ENCODE measurements at regions not wholly inside any gene's neighbourhood (a gene's known extent, or its start where the extent isn't known, plus 50 kb on each side); places are given as distances from the start of the nearest gene placed in this dataset.
A peak's percentile ranks its signal among the peaks of the same experiment; 100 is the strongest.

DNA sequence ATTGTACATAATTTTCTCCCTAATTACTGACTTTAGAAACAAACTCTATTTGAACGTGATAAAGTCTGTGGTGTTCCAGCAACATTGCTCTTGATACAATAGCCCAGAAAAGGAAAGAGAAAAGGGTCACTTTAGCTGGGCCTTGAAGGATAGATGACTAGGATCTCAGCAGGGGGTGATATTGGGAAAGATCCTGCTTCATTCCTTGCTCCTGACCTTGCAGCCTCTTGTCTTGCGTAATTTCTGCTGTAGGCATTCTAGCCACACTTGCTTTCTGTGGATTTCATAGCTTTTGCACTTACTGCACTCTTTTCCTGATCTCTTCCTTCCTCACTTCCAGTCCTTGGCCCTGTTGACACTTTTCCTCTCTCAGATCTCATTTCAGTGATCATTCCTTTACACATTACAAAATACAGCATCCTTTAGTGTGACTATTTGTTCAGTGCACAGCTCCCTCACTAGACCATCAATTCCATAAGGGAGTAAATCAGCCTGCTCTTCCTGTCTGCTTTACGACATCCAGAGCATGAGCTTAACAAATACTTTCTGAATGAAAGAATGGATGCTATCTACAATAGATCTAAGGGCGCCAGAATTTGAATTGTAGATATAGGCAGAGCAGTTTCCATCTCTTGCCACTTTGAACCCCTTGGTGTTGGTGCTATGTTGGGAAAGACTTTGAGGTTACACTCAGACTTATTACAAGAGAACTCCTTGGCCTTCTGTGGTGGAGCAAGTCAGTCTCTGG lies 559.6 kb upstream of the MDFIC2 start:
- no peak for TF ChIP-seq CHD2 (IDR thresholded peaks at IDR 0.05; ENCODE audit: low read length, partially characterized antibody)
- TF ChIP-seq, protein P1, sequence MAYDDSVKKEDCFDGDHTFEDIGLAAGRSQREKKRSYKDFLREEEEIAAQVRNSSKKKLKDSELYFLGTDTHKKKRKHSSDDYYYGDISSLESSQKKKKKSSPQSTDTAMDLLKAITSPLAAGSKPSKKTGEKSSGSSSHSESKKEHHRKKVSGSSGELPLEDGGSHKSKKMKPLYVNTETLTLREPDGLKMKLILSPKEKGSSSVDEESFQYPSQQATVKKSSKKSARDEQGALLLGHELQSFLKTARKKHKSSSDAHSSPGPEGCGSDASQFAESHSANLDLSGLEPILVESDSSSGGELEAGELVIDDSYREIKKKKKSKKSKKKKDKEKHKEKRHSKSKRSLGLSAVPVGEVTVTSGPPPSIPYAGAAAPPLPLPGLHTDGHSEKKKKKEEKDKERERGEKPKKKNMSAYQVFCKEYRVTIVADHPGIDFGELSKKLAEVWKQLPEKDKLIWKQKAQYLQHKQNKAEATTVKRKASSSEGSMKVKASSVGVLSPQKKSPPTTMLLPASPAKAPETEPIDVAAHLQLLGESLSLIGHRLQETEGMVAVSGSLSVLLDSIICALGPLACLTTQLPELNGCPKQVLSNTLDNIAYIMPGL (CRISPR knock-in tag; IDR thresholded peaks at IDR 0.05; ENCODE audit: borderline replicate concordance) = no peak
- TF ChIP-seq JUN (IDR thresholded peaks at IDR 0.05) = 0 out of 5 replicates have a peak, but pooled peaks of 1 of the 2 experiments have one; percentile 36
- no peak for TF ChIP-seq CTCF (IDR thresholded peaks at IDR 0.05)
- no peak for TF ChIP-seq MAX (IDR thresholded peaks at IDR 0.05)
- no peak for TF ChIP-seq ESRRA (IDR thresholded peaks at IDR 0.05; ENCODE audit: borderline replicate concordance, low read length)
- no peak for TF ChIP-seq PBX3 (IDR thresholded peaks at IDR 0.05)
- peak; percentile 33 to 36; a peak in 1 of 5 replicates for TF ChIP-seq EP300 (IDR thresholded peaks at IDR 0.05)
- TF ChIP-seq MAZ (IDR thresholded peaks at IDR 0.05; ENCODE audit: borderline replicate concordance, low read depth, low read length) = no peak
- no peak for TF ChIP-seq NFE2L2 (conservative IDR thresholded peaks at IDR 0.05; ENCODE audit: low read length)
- no peak for TF ChIP-seq CHD4 (IDR thresholded peaks at IDR 0.05; ENCODE audit: borderline replicate concordance)

Data from A549 (cell line).